ENCODE measurements at regions not wholly inside any gene's neighbourhood (a gene's known extent, or its start where the extent isn't known, plus 50 kb on each side); places are given as distances from the start of the nearest gene placed in this dataset.

DNA sequence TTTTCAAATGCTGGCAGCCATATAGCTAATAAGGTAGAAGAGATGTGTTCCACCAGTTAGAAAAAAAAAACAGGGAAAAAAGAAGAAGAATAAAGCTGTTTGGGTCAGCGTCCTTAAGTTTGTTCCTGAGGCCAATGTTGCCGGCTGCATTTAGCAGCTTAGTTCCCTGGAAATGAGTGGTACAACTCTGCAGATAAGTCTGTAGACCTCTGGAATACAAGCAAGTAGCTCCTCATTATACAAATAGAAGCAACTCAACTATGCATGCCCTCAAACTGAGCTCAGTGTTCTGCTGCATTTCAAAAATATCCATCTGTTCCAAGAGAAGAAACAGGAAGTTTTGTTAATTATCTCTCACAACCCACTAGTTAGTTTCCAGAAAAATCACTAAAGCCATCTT is 181.2 kb upstream of the PKN2 start:
- RAD21 ChIA-PET (ENCODE audit: unreplicated experiment): no interaction called here
- FAIRE-seq (no peak), DNase-seq (ENCODE audit: low read depth, low spot score) (no peak), ATAC-seq (no peak)
- intact Hi-C loops (cut with micrococcal nuclease; ENCODE audit: unreplicated experiment): no loop called here
- H3K27ac ChIP-seq (ENCODE audit: control insufficient read depth, insufficient read depth): no peak overlapping the region
- POLR2A ChIA-PET: no interaction called here
- in situ Hi-C loops (cut with MboI): no loop called here
- H3K9ac ChIP-seq (ENCODE audit: control insufficient read depth, insufficient read depth, low read length): no peak overlapping the region
- H4K20me1 ChIP-seq (ENCODE audit: control insufficient read depth, insufficient read depth): no peaks in the 10 kb centered on the region
- H3K4me3 ChIP-seq: no peak overlapping the region
- SMC1A ChIA-PET (ENCODE audit: uncharacterized antibody, unreplicated experiment): no interaction called here
- H2AFZ ChIP-seq (ENCODE audit: control insufficient read depth, low read depth, low read length): no peak overlapping the region
- H3K79me2 ChIP-seq (ENCODE audit: control insufficient read depth, insufficient read depth, low read length): no peaks in the 10 kb centered on the region
- H3K9me3 ChIP-seq (replicated peaks; ENCODE audit: control insufficient read depth, insufficient read depth, low read length): no peaks in the 10 kb centered on the region
- no peaks in the 10 kb centered on the region for H3K36me3 ChIP-seq (ENCODE audit: control insufficient read depth in 2 of 2, insufficient read depth in 2 of 2, low read length in 1 of 2)
- no peak overlapping the region for H3K4me2 ChIP-seq (ENCODE audit: control insufficient read depth, insufficient read depth)
- WGBS (ENCODE audit: insufficient coverage, insufficient replicate concordance, low lambda C conversion rate, missing lambda C conversion rate): 46% methylated on average over 2 of the region's 2 CpGs
- no TSS peak for BruUV-seq (replicated peaks)
- H3K4me1 ChIP-seq (ENCODE audit: control insufficient read depth, insufficient read depth, low read length): no peaks in the 10 kb centered on the region
- CTCF ChIA-PET: no interaction called here
- H3K27me3 ChIP-seq (replicated peaks in 1 of 2; ENCODE audit: control insufficient read depth in 2 of 2, insufficient read depth in 2 of 2, low read length in 1 of 2): no peaks in the 10 kb centered on the region
- TF ChIP-seq, protein P1, sequence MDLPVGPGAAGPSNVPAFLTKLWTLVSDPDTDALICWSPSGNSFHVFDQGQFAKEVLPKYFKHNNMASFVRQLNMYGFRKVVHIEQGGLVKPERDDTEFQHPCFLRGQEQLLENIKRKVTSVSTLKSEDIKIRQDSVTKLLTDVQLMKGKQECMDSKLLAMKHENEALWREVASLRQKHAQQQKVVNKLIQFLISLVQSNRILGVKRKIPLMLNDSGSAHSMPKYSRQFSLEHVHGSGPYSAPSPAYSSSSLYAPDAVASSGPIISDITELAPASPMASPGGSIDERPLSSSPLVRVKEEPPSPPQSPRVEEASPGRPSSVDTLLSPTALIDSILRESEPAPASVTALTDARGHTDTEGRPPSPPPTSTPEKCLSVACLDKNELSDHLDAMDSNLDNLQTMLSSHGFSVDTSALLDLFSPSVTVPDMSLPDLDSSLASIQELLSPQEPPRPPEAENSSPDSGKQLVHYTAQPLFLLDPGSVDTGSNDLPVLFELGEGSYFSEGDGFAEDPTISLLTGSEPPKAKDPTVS (IDR thresholded peaks at IDR 0.05; ENCODE audit: low read depth, low read length): no peak
- TF ChIP-seq, protein P2, sequence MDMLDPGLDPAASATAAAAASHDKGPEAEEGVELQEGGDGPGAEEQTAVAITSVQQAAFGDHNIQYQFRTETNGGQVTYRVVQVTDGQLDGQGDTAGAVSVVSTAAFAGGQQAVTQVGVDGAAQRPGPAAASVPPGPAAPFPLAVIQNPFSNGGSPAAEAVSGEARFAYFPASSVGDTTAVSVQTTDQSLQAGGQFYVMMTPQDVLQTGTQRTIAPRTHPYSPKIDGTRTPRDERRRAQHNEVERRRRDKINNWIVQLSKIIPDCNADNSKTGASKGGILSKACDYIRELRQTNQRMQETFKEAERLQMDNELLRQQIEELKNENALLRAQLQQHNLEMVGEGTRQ (IDR thresholded peaks at IDR 0.05; ENCODE audit: borderline replicate concordance, low read depth, low read length): no peak
- TF ChIP-seq, protein P3, sequence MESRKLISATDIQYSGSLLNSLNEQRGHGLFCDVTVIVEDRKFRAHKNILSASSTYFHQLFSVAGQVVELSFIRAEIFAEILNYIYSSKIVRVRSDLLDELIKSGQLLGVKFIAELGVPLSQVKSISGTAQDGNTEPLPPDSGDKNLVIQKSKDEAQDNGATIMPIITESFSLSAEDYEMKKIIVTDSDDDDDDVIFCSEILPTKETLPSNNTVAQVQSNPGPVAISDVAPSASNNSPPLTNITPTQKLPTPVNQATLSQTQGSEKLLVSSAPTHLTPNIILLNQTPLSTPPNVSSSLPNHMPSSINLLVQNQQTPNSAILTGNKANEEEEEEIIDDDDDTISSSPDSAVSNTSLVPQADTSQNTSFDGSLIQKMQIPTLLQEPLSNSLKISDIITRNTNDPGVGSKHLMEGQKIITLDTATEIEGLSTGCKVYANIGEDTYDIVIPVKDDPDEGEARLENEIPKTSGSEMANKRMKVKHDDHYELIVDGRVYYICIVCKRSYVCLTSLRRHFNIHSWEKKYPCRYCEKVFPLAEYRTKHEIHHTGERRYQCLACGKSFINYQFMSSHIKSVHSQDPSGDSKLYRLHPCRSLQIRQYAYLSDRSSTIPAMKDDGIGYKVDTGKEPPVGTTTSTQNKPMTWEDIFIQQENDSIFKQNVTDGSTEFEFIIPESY (IDR thresholded peaks at IDR 0.05): no peak
- TF ChIP-seq FOXM1 (IDR thresholded peaks at IDR 0.05; ENCODE audit: low read depth, low read length) (no peak), SUPT20H (IDR thresholded peaks at IDR 0.05; ENCODE audit: borderline replicate concordance, control insufficient read depth, low read depth, low read length) (no peak), YY1 (IDR thresholded peaks at IDR 0.05; ENCODE audit: low read depth, low read length) (no peak), ZNF274 (IDR thresholded peaks at IDR 0.05; ENCODE audit: insufficient read depth, insufficient read length) (no peak), ETV6 (conservative IDR thresholded peaks at IDR 0.05 in 1 of 2, IDR thresholded peaks at IDR 0.05 in 1 of 2; ENCODE audit: borderline replicate concordance in 1 of 2, low read depth in 1 of 2) (no peak), BRCA1 (IDR thresholded peaks at IDR 0.05; ENCODE audit: low read depth, low read length) (no peak), POLR2AphosphoS5 (IDR thresholded peaks at IDR 0.05; ENCODE audit: low read length) (no peak)
- TF ChIP-seq, protein P4, sequence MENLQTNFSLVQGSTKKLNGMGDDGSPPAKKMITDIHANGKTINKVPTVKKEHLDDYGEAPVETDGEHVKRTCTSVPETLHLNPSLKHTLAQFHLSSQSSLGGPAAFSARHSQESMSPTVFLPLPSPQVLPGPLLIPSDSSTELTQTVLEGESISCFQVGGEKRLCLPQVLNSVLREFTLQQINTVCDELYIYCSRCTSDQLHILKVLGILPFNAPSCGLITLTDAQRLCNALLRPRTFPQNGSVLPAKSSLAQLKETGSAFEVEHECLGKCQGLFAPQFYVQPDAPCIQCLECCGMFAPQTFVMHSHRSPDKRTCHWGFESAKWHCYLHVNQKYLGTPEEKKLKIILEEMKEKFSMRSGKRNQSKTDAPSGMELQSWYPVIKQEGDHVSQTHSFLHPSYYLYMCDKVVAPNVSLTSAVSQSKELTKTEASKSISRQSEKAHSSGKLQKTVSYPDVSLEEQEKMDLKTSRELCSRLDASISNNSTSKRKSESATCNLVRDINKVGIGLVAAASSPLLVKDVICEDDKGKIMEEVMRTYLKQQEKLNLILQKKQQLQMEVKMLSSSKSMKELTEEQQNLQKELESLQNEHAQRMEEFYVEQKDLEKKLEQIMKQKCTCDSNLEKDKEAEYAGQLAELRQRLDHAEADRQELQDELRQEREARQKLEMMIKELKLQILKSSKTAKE (IDR thresholded peaks at IDR 0.05; ENCODE audit: low read depth, poor library complexity, severe bottlenecking): no peak
- TF ChIP-seq, protein P5, sequence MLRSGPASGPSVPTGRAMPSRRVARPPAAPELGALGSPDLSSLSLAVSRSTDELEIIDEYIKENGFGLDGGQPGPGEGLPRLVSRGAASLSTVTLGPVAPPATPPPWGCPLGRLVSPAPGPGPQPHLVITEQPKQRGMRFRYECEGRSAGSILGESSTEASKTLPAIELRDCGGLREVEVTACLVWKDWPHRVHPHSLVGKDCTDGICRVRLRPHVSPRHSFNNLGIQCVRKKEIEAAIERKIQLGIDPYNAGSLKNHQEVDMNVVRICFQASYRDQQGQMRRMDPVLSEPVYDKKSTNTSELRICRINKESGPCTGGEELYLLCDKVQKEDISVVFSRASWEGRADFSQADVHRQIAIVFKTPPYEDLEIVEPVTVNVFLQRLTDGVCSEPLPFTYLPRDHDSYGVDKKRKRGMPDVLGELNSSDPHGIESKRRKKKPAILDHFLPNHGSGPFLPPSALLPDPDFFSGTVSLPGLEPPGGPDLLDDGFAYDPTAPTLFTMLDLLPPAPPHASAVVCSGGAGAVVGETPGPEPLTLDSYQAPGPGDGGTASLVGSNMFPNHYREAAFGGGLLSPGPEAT (IDR thresholded peaks at IDR 0.05; ENCODE audit: low read depth): no peak
- TF ChIP-seq, protein P6, sequence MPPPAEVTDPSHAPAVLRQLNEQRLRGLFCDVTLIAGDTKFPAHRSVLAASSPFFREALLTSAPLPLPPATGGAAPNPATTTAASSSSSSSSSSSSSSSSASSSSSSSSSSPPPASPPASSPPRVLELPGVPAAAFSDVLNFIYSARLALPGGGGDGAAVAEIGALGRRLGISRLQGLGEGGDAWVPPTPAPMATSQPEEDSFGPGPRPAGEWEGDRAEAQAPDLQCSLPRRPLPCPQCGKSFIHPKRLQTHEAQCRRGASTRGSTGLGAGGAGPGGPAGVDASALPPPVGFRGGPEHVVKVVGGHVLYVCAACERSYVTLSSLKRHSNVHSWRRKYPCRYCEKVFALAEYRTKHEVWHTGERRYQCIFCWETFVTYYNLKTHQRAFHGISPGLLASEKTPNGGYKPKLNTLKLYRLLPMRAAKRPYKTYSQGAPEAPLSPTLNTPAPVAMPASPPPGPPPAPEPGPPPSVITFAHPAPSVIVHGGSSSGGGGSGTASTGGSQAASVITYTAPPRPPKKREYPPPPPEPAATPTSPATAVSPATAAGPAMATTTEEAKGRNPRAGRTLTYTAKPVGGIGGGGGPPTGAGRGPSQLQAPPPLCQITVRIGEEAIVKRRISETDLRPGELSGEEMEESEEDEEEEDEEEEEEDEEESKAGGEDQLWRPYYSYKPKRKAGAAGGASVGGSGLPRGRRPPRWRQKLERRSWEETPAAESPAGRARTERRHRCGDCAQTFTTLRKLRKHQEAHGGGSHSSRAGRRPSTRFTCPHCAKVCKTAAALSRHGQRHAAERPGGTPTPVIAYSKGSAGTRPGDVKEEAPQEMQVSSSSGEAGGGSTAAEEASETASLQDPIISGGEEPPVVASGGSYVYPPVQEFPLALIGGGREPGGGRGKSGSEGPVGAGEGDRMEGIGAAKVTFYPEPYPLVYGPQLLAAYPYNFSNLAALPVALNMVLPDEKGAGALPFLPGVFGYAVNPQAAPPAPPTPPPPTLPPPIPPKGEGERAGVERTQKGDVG (CRISPR knock-in tag; IDR thresholded peaks at IDR 0.05): no peak

Measured in GM12878 (cell line).